Ovary (tissue), 7 donors: ENCODE measurements at regions not wholly inside any gene's neighbourhood (a gene's known extent, or its start where the extent isn't known, plus 50 kb on each side); places are given as distances from the start of the nearest gene placed in this dataset.
"Not testable (repeated sequence)": the region's sequence is repeated elsewhere in the genome, so short reads cannot be mapped to it uniquely, and the experiment has no call there.

Experiments
- DNase-seq, 5 donors: peaks; one replicate each; pipeline ENCODE4 v3.0.0-alpha.2; 2019 to 2020
- H3K27ac ChIP-seq, 2 donors: fragments of 200-600 bp; one replicate each; pipeline versions ENCODE4 v1.5.1 to v1.8.0; 2019 to 2022
- H3K27me3 ChIP-seq: fragments of 200-600 bp; one replicate; pipeline ENCODE4 v1.8.0; 2022
- H3K36me3 ChIP-seq: fragments of 200-600 bp; sonication (generic); one replicate; pipeline ENCODE4 v1.5.1; 2019
- H3K4me1 ChIP-seq: one replicate; pipeline ENCODE4 v1.8.1; 2013; ENCODE audit warnings: mild to moderate bottlenecking, moderate library complexity; ENCODE audit not compliant: insufficient read depth
- H3K4me3 ChIP-seq: fragments of 200-600 bp; sonication (generic); one replicate; pipeline ENCODE4 v1.5.1; 2017
- H3K9me3 ChIP-seq, 2 donors: fragments of 200-600 bp in 1 of 2; sonication (generic) in 1 of 2; one replicate each; pipeline versions ENCODE4 v1.5.1 to v1.8.1; 2013 to 2019; ENCODE audit warnings: mild to moderate bottlenecking in 1 of 2, moderate library complexity in 1 of 2
- WGBS, 3 donors: extraction: QIAGEN DNeasy Blood & Tissue Kit in 1 of 3; methylation state at CpG; one replicate each; pipeline versions ENCODE4 v1.1.5 to v1.1.7; 2013 to 2017; 5-methylcytosine and 5-hydroxymethylcytosine counted together
- intact Hi-C, 4 donors: fragments of 100-400 bp; cut with DNase I; formaldehyde crosslinking; loops; one replicate each; pipeline versions ENCODE4 v1.11.0 to v1.15.1; 2022 to 2023
- donor health status: DM: no; HTN: no; CAD: no; lungs with moderate emphysema.
- donor health status: DM: no; HTN: no; CAD: no.
- donor health status: Bipolar disorder and iron deficiency.
- donor health status: DM: no; HTN: no; CAD: no.
- donor health status: DM: yes; HTN: yes; CAD: no.

DNA sequence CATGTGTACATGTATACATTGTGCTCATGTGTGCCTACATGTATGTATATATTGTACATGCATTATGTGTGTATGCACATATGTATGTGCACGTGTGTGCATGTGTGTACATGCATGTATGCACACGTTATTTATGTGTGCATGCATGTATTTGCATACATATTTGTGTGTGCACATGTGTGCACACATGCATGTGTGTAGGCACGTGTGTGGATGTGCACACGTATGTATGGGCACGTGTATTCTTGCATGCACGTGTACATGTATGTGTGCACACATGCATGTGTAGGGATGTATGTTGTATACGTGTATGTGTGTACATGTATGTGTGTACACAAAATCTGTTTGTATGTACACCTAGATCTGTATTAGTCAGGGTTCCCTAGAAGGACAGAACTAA lies 556.0 kb downstream of the PRIM2 start:
- H3K9me3 ChIP-seq, H3K27me3 ChIP-seq: not testable (repeated sequence)

DNA sequence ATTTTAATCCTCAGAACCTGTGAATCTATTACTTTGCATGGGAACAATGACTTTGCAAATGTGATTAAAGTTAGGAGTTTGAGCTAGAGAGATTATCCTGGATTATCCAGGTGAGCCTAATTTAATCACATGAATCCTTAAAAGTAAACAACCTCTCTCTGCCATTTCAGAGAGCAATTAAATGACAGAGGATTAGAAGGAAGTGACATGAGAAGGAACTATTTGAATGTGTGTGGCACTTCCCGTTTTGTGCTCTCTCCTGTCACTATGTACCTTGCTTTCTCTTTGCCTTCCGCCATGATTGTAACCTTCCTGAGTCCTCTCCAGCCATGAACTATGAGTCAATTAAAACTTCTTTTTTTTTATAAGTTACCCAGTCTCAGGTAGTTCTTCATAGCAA lies 559.2 kb downstream of the PRIM2 start:
- intact Hi-C loops, H3K27ac ChIP-seq, H3K4me1 ChIP-seq, H3K4me3 ChIP-seq, H3K9me3 ChIP-seq, DNase-seq, H3K36me3 ChIP-seq, H3K27me3 ChIP-seq: not testable (repeated sequence)
- 93 to 98% (median 97%) methylated on average over 2 of the region's 2 CpGs for WGBS, 3 donors

More for the DNA sequence above, 556.0 kb downstream of the PRIM2 start:
- H3K4me3 ChIP-seq, H3K4me1 ChIP-seq, DNase-seq, intact Hi-C loops, H3K36me3 ChIP-seq, H3K27ac ChIP-seq: not testable (repeated sequence)
- 77 to 80% (median 80%) methylated on average over 7 of the region's 7 CpGs for WGBS, 3 donors

- intact Hi-C loops, H3K27me3 ChIP-seq, DNase-seq, H3K4me3 ChIP-seq, H3K9me3 ChIP-seq, H3K36me3 ChIP-seq, H3K4me1 ChIP-seq, H3K27ac ChIP-seq: not testable (repeated sequence)
- WGBS, 3 donors, result 83 to 93% (median 90%) methylated on average over 3 of the region's 3 CpGs
Measured at GRCh38 chr6:57877729-57878128, 560.3 kb downstream of the PRIM2 start.

- H3K27ac ChIP-seq, H3K4me3 ChIP-seq, intact Hi-C loops, H3K36me3 ChIP-seq, DNase-seq, H3K27me3 ChIP-seq, H3K9me3 ChIP-seq, H3K4me1 ChIP-seq: not testable (repeated sequence)
- 53 to 79% (median 63%) methylated on average over 1 of the region's 1 CpG for WGBS, 3 donors
Measured at GRCh38 chr6:57878792-57879191, 561.4 kb downstream of the PRIM2 start.

- intact Hi-C loops, H3K36me3 ChIP-seq: not testable (repeated sequence)
- WGBS, 3 donors, result 77 to 82% (median 79%) methylated on average over 5 of the region's 5 CpGs
Measured at GRCh38 chr6:57898850-57899249, 581.4 kb downstream of the PRIM2 start.

GRCh38 chr6:57900687-57901399 lies 583.4 kb downstream of the PRIM2 start:
- H3K4me1 ChIP-seq, DNase-seq, H3K36me3 ChIP-seq, H3K4me3 ChIP-seq, H3K27me3 ChIP-seq, H3K27ac ChIP-seq, H3K9me3 ChIP-seq, intact Hi-C loops: not testable (repeated sequence)
- 84 to 91% (median 89%) methylated on average over 2 to 4 of the region's 5 CpGs for WGBS, 3 donors

More at GRCh38 chr6:57898850-57899249, 581.4 kb downstream of the PRIM2 start:
- H3K4me1 ChIP-seq, H3K27ac ChIP-seq, H3K27me3 ChIP-seq, DNase-seq, H3K9me3 ChIP-seq, H3K4me3 ChIP-seq: not testable (repeated sequence)

DNA sequence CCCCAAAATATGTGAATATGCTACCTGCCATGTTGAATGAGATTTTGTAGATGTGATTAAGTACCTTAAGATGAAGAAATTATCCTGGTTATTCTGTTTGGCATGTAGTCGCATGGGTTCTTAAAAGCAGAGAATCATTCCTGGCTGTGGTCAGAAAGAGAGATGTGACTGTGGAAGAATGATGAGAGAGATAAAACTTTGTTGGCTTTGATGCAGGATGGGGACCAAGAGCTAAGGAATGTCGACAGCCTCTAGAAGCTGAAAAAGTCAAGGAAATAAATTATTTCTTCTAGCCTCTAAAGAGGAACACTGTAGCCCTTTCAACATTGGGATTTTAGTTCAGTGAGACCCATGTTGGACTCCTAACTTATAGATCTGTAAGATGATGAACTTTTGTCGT lies 584.0 kb downstream of the PRIM2 start:
- H3K27ac ChIP-seq, H3K36me3 ChIP-seq, H3K27me3 ChIP-seq, intact Hi-C loops, DNase-seq, H3K4me1 ChIP-seq, H3K9me3 ChIP-seq, H3K4me3 ChIP-seq: not testable (repeated sequence)
- 70 to 86% (median 85%) methylated on average over 3 of the region's 3 CpGs for WGBS, 3 donors

GRCh38 chr6:57904356-57904755 lies 586.9 kb downstream of the PRIM2 start:
- H3K27me3 ChIP-seq, intact Hi-C loops, H3K36me3 ChIP-seq, H3K27ac ChIP-seq, H3K4me1 ChIP-seq, H3K4me3 ChIP-seq, H3K9me3 ChIP-seq, DNase-seq: not testable (repeated sequence)
- 58 to 66% (median 62%) methylated on average over 6 of the region's 6 CpGs for WGBS, 3 donors

- H3K9me3 ChIP-seq, H3K27me3 ChIP-seq, DNase-seq, intact Hi-C loops, H3K36me3 ChIP-seq, H3K4me1 ChIP-seq, H3K27ac ChIP-seq, H3K4me3 ChIP-seq: not testable (repeated sequence)
Measured at GRCh38 chr6:57915300-57915699, 597.9 kb downstream of the PRIM2 start.

DNA sequence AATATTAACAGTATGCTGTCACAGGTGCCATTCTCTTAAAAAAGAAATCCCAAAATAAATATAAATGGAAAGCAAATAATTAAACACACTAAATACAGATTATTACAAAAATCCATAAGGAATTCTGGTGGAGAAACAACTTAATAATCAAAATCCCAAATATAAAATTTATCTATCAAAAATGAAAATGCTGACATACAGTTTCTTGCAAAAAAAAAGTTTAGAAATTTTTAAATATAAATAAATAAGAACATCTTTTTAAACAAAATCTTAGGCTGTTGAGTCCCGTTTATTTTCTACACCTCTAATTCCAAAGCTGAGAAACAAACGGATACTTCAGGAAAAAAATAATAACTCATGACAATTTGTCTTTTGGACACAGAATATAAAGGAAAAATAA lies 625.5 kb downstream of the PRIM2 start:
- H3K27ac ChIP-seq, H3K4me3 ChIP-seq, H3K36me3 ChIP-seq, H3K9me3 ChIP-seq, H3K27me3 ChIP-seq, intact Hi-C loops, H3K4me1 ChIP-seq, DNase-seq: not testable (repeated sequence)
- 66 to 82% (median 70%) methylated on average over 2 of the region's 2 CpGs for WGBS, 3 donors

DNA sequence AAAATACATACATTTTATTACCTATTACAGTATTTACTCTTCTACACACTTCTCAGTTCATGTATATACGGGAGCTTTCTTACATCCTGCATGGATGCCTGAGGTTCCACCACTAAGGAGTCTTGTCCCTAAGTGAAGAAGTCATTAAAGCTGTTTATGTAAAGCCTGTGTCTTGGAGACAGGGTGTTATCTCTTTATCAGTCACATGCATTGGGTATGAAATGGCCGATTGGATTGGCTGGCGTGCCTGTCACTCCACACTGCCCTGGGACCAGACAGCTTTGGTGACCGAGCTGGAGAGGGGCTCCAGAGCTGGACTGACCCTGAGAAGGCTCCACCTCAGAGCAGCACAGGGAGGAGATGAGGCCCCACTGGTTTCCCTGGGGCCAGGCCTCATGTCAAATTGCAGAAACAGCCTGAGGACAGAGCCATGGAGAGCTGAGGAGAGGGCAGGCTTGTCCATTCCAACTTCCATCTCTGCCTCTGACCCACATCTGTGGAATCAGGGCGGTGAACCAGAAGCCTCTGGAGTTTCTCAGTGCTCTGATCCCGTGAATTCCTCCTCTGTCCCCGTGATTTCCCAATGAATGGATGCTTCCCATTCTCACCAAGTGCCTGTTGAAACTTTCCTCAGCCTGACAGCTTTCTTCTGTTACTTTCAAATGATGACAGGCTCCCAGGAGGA lies 628.8 kb downstream of the PRIM2 start:
- 95 to 97% (median 95%) methylated on average over 6 to 7 of the region's 7 CpGs for WGBS, 3 donors
- intact Hi-C loops, H3K4me1 ChIP-seq: not testable (repeated sequence)

GRCh38 chr6:57946769-57947091 lies 629.3 kb downstream of the PRIM2 start:
- H3K36me3 ChIP-seq, H3K4me3 ChIP-seq, H3K27me3 ChIP-seq, intact Hi-C loops, H3K9me3 ChIP-seq, DNase-seq, H3K4me1 ChIP-seq, H3K27ac ChIP-seq: not testable (repeated sequence)
- 95 to 98% (median 98%) methylated on average over 11 of the region's 11 CpGs for WGBS, 3 donors

More for the DNA sequence above, 628.8 kb downstream of the PRIM2 start:
- DNase-seq, H3K4me3 ChIP-seq, H3K27ac ChIP-seq, H3K36me3 ChIP-seq, H3K9me3 ChIP-seq, H3K27me3 ChIP-seq: not testable (repeated sequence)
